GM23338 (cell line): ENCODE measurements at regions not wholly inside any gene's neighbourhood (a gene's known extent, or its start where the extent isn't known, plus 50 kb on each side); places are given as distances from the start of the nearest gene placed in this dataset.

Experiments used
- ATAC-seq: fragments of 200-7000 bp; cut with Tn5 transposase; 3 replicates; pipeline ENCODE4 v1.9.1; 2020
- DNase-seq: peaks from one replicate; pipeline ENCODE4 v3.0.0-alpha.2; 2015; ENCODE audit warnings: low spot score
- H2AFZ ChIP-seq: fragments of 200-600 bp; sonication (generic); 2 replicates; pipeline ENCODE4 v1.8.0; 2016; ENCODE audit warnings: antibody characterized with exemption, mild to moderate bottlenecking, moderate library complexity
- H3F3A ChIP-seq: fragments of 200-600 bp; sonication (generic); replicated peaks from 2 replicates; pipeline ENCODE4 v1.8.0; 2017; ENCODE audit warnings: antibody characterized with exemption, mixed run types, low read depth
- H3K27ac ChIP-seq: fragments of 200-600 bp; sonication (generic); 2 replicates; pipeline ENCODE4 v1.6.1; 2016; ENCODE audit warnings: low read depth
- H3K27me3 ChIP-seq: fragments of 200-600 bp; sonication (generic); 2 replicates; pipeline ENCODE4 v1.8.0; 2016; ENCODE audit warnings: mild to moderate bottlenecking, mixed run types, moderate library complexity; ENCODE audit not compliant: insufficient read depth
- H3K36me3 ChIP-seq: fragments of 200-600 bp; sonication (generic); 2 replicates; pipeline ENCODE4 v1.8.0; 2016; ENCODE audit warnings: mild to moderate bottlenecking; ENCODE audit not compliant: insufficient read depth
- H3K4me1 ChIP-seq: fragments of 200-600 bp; sonication (generic); 2 replicates; pipeline ENCODE4 v1.8.0; 2016; ENCODE audit warnings: mild to moderate bottlenecking, moderate library complexity; ENCODE audit not compliant: insufficient read depth
- H3K4me2 ChIP-seq: fragments of 200-600 bp; sonication (generic); 2 replicates; pipeline ENCODE4 v1.7.1; 2017; ENCODE audit warnings: mixed run types
- H3K4me3 ChIP-seq: fragments of 200-600 bp; sonication (generic); 2 replicates; pipeline ENCODE4 v1.6.1; 2016; ENCODE audit warnings: mixed run types
- H3K79me2 ChIP-seq: fragments of 200-600 bp; sonication (generic); replicated peaks from 2 replicates; pipeline ENCODE4 v1.8.0; 2017; ENCODE audit warnings: mild to moderate bottlenecking; ENCODE audit not compliant: insufficient read depth
- H3K9me2 ChIP-seq: fragments of 200-600 bp; sonication (generic); 2 replicates; pipeline ENCODE4 v1.8.0; 2017; ENCODE audit not compliant: insufficient read depth
- H4K20me1 ChIP-seq: fragments of 200-600 bp; sonication (generic); replicated peaks from 2 replicates; pipeline ENCODE4 v1.8.0; 2017; ENCODE audit warnings: mild to moderate bottlenecking; ENCODE audit not compliant: insufficient read depth
- H3K27ac Mint-ChIP-seq: 2 replicates; pipeline ENCODE4 v1.8.0; 2020; ENCODE audit warnings: inconsistent platforms, mild to moderate bottlenecking, moderate library complexity, mixed read lengths
- H3K27me3 Mint-ChIP-seq: 3 replicates; pipeline ENCODE4 v1.8.0; 2022; ENCODE audit warnings: low read depth, mild to moderate bottlenecking, moderate library complexity, mixed read lengths, inconsistent platforms; ENCODE audit not compliant: insufficient read depth, poor library complexity
- H3K36me3 Mint-ChIP-seq: 3 replicates; pipeline ENCODE4 v1.8.0; 2021; ENCODE audit warnings: low read depth, mild to moderate bottlenecking, inconsistent platforms, moderate library complexity, mixed read lengths
- H3K4me1 Mint-ChIP-seq: 3 replicates; pipeline ENCODE4 v1.8.0; 2020; ENCODE audit warnings: mild to moderate bottlenecking, inconsistent platforms, mixed read lengths
- H3K4me3 Mint-ChIP-seq: 3 replicates; pipeline ENCODE4 v1.8.0; 2021; ENCODE audit warnings: moderate library complexity, mild to moderate bottlenecking, inconsistent platforms, mixed read lengths
- H3K9me3 Mint-ChIP-seq: 3 replicates; pipeline ENCODE4 v1.8.0; 2020; ENCODE audit warnings: moderate library complexity, mild to moderate bottlenecking, inconsistent platforms, mixed read lengths
- CREB1 ChIP-seq: fragments of 250-450 bp; sonication (Bioruptor Pico); IDR thresholded peaks from 2 replicates; pipeline ENCODE4 v1.5.0; 2020; ENCODE audit warnings: low read depth, mild to moderate bottlenecking, moderate library complexity
- CTCF ChIP-seq, 2 experiments: fragments of 200-600 bp in 1 of 2; sonication (generic) in 1 of 2; conservative IDR thresholded peaks; 2 replicates each; pipeline versions ENCODE4 v1.5.1 to v1.6.1; 2016 to 2017; ENCODE audit warnings: antibody characterized with exemption in 2 of 2, low read depth in 2 of 2, mild to moderate bottlenecking in 2 of 2, moderate library complexity in 1 of 2
- EZH2 ChIP-seq: fragments of 200-600 bp; sonication (generic); IDR thresholded peaks from one replicate; pipeline ENCODE4 v1.8.0; 2017; ENCODE audit warnings: antibody characterized with exemption, mild to moderate bottlenecking, low read depth; ENCODE audit not compliant: unreplicated experiment
- EZH2phosphoT487 ChIP-seq: fragments of 200-600 bp; sonication (generic); IDR thresholded peaks from one replicate; pipeline ENCODE4 v1.8.1; 2018; ENCODE audit warnings: antibody characterized with exemption; ENCODE audit not compliant: unreplicated experiment
- JUNB ChIP-seq: IDR thresholded peaks from one replicate; pipeline ENCODE4 v1.6.1; 2016; ENCODE audit warnings: antibody characterized with exemption; ENCODE audit not compliant: unreplicated experiment
- POLR2AphosphoS5 ChIP-seq: IDR thresholded peaks from 2 replicates; pipeline ENCODE4 v1.6.1; 2016; ENCODE audit warnings: antibody characterized with exemption, low read depth
- REST ChIP-seq: IDR thresholded peaks from one replicate; pipeline ENCODE4 v1.6.1; 2018; ENCODE audit warnings: antibody characterized with exemption; ENCODE audit not compliant: unreplicated experiment
- STAT1 ChIP-seq: IDR thresholded peaks from one replicate; pipeline ENCODE4 v1.6.1; 2016; ENCODE audit warnings: antibody characterized with exemption; ENCODE audit not compliant: unreplicated experiment
- ZNF114 ChIP-seq: fragments of 250-450 bp; sonication (Bioruptor Pico); IDR thresholded peaks from 2 replicates; pipeline ENCODE4 v1.5.0; 2020; ENCODE audit warnings: mild to moderate bottlenecking, moderate library complexity
- ZNF331 ChIP-seq: fragments of 250-450 bp; sonication (Bioruptor Pico); IDR thresholded peaks from 2 replicates; pipeline ENCODE4 v1.5.0; 2020; ENCODE audit warnings: low read depth, mild to moderate bottlenecking, moderate library complexity
- ZNF462 ChIP-seq: fragments of 250-450 bp; sonication (Bioruptor Pico); IDR thresholded peaks from 2 replicates; pipeline ENCODE4 v1.5.0; 2020; ENCODE audit warnings: mild to moderate bottlenecking, moderate library complexity

GRCh38 chr4:19408490-19408889 lies 843.2 kb upstream of the SLIT2 start:
- H3F3A ChIP-seq: no peaks in the 10 kb centered on the region
- no peak for TF ChIP-seq STAT1
- TF ChIP-seq CREB1: no peak
- TF ChIP-seq CTCF (conservative IDR thresholded peaks at IDR 0.05; ENCODE audit: low read depth in 2 of 2): no peak
- TF ChIP-seq ZNF114 (CRISPR knock-in tag): no peak
- no peak for TF ChIP-seq JUNB
- no peak for TF ChIP-seq EZH2
- no peak for TF ChIP-seq POLR2AphosphoS5
- TF ChIP-seq REST: no peak
- TF ChIP-seq ZNF462 (CRISPR knock-in tag): no peak
- no peak for TF ChIP-seq EZH2phosphoT487
- TF ChIP-seq ZNF331 (CRISPR knock-in tag): no peak
- no peak for ATAC-seq
- no peaks in the 10 kb centered on the region for H4K20me1 ChIP-seq
- H3K27ac ChIP-seq: no peak overlapping the region
- no peaks in the 10 kb centered on the region for H3K36me3 Mint-ChIP-seq
- no peak overlapping the region for H3K27ac Mint-ChIP-seq
- no peak overlapping the region for H3K4me3 Mint-ChIP-seq
- H3K36me3 ChIP-seq: no peaks in the 10 kb centered on the region
- H3K9me3 Mint-ChIP-seq: no peaks in the 10 kb centered on the region
- H3K4me2 ChIP-seq: no peak overlapping the region
- H3K79me2 ChIP-seq: no peaks in the 10 kb centered on the region
- no peaks in the 10 kb centered on the region for H3K4me1 ChIP-seq
- no peak overlapping the region for H3K4me3 ChIP-seq
- H3K27me3 ChIP-seq: no peaks in the 10 kb centered on the region
- DNase-seq: no peak
- H3K27me3 Mint-ChIP-seq: no peaks in the 10 kb centered on the region
- H2AFZ ChIP-seq: no peak overlapping the region
- H3K4me1 Mint-ChIP-seq: no peaks in the 10 kb centered on the region
- H3K9me2 ChIP-seq: no peaks in the 10 kb centered on the region
